Fibroblast of peridontal ligament (primary cell): ENCODE measurements at regions not wholly inside any gene's neighbourhood (a gene's known extent, or its start where the extent isn't known, plus 50 kb on each side); places are given as distances from the start of the nearest gene placed in this dataset.

Source experiments
- DNase-seq: peaks from one replicate; pipeline ENCODE4 v3.0.0-alpha.2; 2010; ENCODE audit errors: extremely low read depth

DNA sequence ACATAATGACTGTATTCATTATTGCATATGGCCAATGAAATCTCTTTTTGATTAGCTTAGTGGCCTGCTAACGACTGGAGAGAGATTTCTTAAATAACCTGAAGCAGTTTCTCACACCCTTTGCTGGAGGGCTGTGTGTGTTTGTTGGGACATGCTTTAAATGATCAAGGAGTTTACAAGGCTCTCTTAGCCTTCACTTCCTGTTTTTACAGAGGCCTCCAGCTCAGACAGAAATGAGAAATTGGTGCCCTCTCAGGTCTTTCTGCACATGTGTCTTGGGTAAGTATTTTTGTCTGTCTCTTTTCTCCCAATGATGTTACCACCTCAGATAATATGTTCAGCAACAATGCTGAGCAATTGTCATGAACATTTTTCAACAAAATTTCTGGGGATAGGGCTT, 884.4 kb upstream of the CNTN5 start:
- no peak for DNase-seq

- DNase-seq: no peak
Observed at GRCh38 chr11:98137437-98137836, 883.3 kb upstream of the CNTN5 start.

GRCh38 chr11:98143661-98144060, 877.1 kb upstream of the CNTN5 start:
- no peak for DNase-seq

GRCh38 chr11:98153752-98154151, 867.0 kb upstream of the CNTN5 start:
- DNase-seq: no peak

- no peak for DNase-seq
Observed at GRCh38 chr11:98155696-98156095, 865.1 kb upstream of the CNTN5 start.

- DNase-seq: no peak
Observed at GRCh38 chr11:98177925-98178324, 842.8 kb upstream of the CNTN5 start.

GRCh38 chr11:98180511-98180910, 840.2 kb upstream of the CNTN5 start:
- no peak for DNase-seq

GRCh38 chr11:98180921-98181320, 839.8 kb upstream of the CNTN5 start:
- no peak for DNase-seq

GRCh38 chr11:98183034-98183433, 837.7 kb upstream of the CNTN5 start:
- no peak for DNase-seq

GRCh38 chr11:98185245-98185644, 835.5 kb upstream of the CNTN5 start:
- no peak for DNase-seq

GRCh38 chr11:98194611-98195010, 826.1 kb upstream of the CNTN5 start:
- no peak for DNase-seq

GRCh38 chr11:98195300-98195699, 825.4 kb upstream of the CNTN5 start:
- no peak for DNase-seq

GRCh38 chr11:98207086-98207485, 813.7 kb upstream of the CNTN5 start:
- no peak for DNase-seq

DNA sequence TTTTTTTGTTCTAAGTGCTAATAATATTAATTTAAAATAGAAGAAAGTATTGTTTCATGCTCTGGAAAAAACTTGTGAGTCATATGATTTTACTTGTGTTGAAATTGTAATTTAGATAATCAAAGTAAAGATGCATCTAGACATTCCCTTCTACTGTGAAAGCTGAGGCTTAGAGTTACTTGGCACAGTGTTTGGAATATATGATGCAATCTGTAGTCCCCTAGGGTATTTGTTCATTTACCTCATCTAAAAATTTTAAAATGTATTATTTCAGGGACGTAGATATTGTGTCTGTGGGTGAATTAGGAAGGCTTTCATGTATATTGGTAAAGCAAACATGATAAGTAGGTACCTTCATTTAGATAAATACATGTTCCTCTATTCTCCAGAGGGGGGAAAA, 793.5 kb upstream of the CNTN5 start:
- DNase-seq: no peak

DNA sequence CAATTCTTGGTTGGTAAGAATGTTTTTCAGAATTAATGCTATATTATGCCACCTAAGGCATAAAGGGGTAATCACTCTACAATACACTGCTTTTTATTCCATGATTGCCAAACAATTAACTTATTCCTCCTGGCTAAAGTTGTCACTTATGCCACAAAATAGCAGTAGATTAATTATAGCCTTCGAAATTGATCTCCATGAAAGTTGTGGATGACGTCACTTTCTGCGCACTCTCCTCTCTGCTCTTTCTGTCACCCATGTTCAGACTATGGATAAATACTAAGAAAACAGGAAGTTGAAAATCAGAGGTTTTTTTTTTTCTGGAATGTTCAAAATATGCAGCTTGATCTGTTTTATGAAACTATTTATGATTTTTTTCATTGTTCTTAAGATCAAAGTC, 790.1 kb upstream of the CNTN5 start:
- no peak for DNase-seq

- no peak for DNase-seq
Observed at GRCh38 chr11:98234698-98235097, 786.1 kb upstream of the CNTN5 start.

GRCh38 chr11:98243897-98244296, 776.9 kb upstream of the CNTN5 start:
- DNase-seq: no peak

GRCh38 chr11:98260983-98261382, 759.8 kb upstream of the CNTN5 start:
- DNase-seq: no peak

GRCh38 chr11:98277251-98277912, 743.4 kb upstream of the CNTN5 start:
- DNase-seq: no peak

GRCh38 chr11:98289617-98290263, 731.0 kb upstream of the CNTN5 start:
- no peak for DNase-seq

GRCh38 chr11:98296091-98296880, 724.5 kb upstream of the CNTN5 start:
- DNase-seq: no peak

DNA sequence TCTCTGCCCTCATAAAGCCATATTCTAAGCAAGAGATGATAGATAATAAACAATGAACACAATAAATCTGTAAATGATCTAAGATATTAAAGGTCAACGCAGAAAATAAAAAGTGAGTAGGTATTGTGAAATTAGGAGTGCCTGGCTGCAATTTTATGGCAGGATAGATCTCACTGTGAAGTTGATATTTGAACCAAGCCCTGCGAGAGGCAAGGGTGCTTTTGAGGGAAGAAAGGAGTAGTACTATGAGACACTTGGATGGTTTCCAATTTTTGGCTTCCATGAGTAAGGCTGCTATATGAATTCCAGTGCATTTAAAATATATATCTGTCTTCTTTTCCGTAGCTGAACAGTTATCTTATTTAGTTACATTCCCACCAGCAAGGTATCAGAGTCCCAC, 720.0 kb upstream of the CNTN5 start:
- no peak for DNase-seq
